CD4-positive, CD25-positive, alpha-beta regulatory T cell (primary cell): ENCODE measurements at regions not wholly inside any gene's neighbourhood (a gene's known extent, or its start where the extent isn't known, plus 50 kb on each side); places are given as distances from the start of the nearest gene placed in this dataset.
"Not testable (repeated sequence)": the region's sequence is repeated elsewhere in the genome, so short reads cannot be mapped to it uniquely, and the experiment has no call there.

Experiments used
- ATAC-seq, 2 donors: fragments of 150-1000 bp; cut with Tn5 transposase; one replicate each; pipeline ENCODE4 v1.10.0; 2021; ENCODE audit warnings: low read depth in 2 of 2, moderate number of reproducible peaks in 2 of 2, moderate library complexity in 1 of 2
- DNase-seq, 3 donors: peaks; one replicate each; pipeline versions ENCODE4 v3.0.0 to v3.0.0-alpha.2; 2012 to 2022; ENCODE audit warnings: mixed read lengths in 1 of 3
- H3K27ac ChIP-seq: one replicate; pipeline ENCODE4 v1.7.0; 2013; ENCODE audit warnings: mild to moderate bottlenecking, low read length; ENCODE audit not compliant: insufficient read depth, poor library complexity, severe bottlenecking
- H3K27me3 ChIP-seq: one replicate; pipeline ENCODE4 v1.7.0; 2013; ENCODE audit warnings: low read length; ENCODE audit not compliant: control insufficient read depth, insufficient read depth
- H3K36me3 ChIP-seq: one replicate; pipeline ENCODE4 v1.7.0; 2013; ENCODE audit warnings: mild to moderate bottlenecking, low read length, moderate library complexity; ENCODE audit not compliant: control insufficient read depth, insufficient read depth
- H3K4me1 ChIP-seq: 2 replicates; pipeline ENCODE4 v1.7.0; 2013; ENCODE audit warnings: mild to moderate bottlenecking, low read length; ENCODE audit not compliant: insufficient read depth, control insufficient read depth, poor library complexity, severe bottlenecking
- H3K4me3 ChIP-seq: one replicate; pipeline ENCODE4 v1.7.0; 2013; ENCODE audit warnings: low read depth, mild to moderate bottlenecking, low read length, moderate library complexity
- H3K9me3 ChIP-seq, 2 experiments: 1 replicate in 1 of 2; 2 replicates in 1 of 2; pipeline ENCODE4 v1.7.0; 2013; ENCODE audit warnings: low read length in 2 of 2, mild to moderate bottlenecking in 1 of 2, moderate library complexity in 1 of 2; ENCODE audit not compliant: control insufficient read depth in 2 of 2
- H3K27ac Mint-ChIP-seq, 3 donors: one replicate each; pipeline ENCODE4 v1.8.0; 2020 to 2022; ENCODE audit warnings: mild to moderate bottlenecking in 3 of 3, mixed read lengths in 3 of 3, moderate library complexity in 2 of 3
- H3K27me3 Mint-ChIP-seq: one replicate; pipeline ENCODE4 v1.8.0; 2022; ENCODE audit warnings: mild to moderate bottlenecking, mixed read lengths
- H3K36me3 Mint-ChIP-seq: one replicate; pipeline ENCODE4 v1.8.0; 2020; ENCODE audit warnings: mixed read lengths
- H3K4me1 Mint-ChIP-seq, 4 donors: one replicate each; pipeline ENCODE4 v1.8.0; 2020 to 2022; ENCODE audit warnings: mixed read lengths in 4 of 4, mild to moderate bottlenecking in 1 of 4
- H3K4me3 Mint-ChIP-seq, 4 donors: one replicate each; pipeline ENCODE4 v1.8.0; 2020 to 2022; ENCODE audit warnings: mild to moderate bottlenecking in 4 of 4, mixed read lengths in 4 of 4, moderate library complexity in 3 of 4
- H3K9me3 Mint-ChIP-seq, 7 donors: one replicate each; pipeline ENCODE4 v1.8.0; 2020 to 2022; ENCODE audit warnings: mixed read lengths in 7 of 7, mild to moderate bottlenecking in 3 of 7, moderate library complexity in 2 of 7

GRCh38 chr4:188783606-188784160, 644.4 kb downstream of the TRIML1 start:
- ATAC-seq, result no peak
- no peaks in the 10 kb centered on the region for H3K4me1 ChIP-seq
- no peak overlapping the region for H3K27ac ChIP-seq
- Mint-ChIP-seq H3K36me3 (no peaks in the 10 kb centered on the region), H3K27me3 (no peaks in the 10 kb centered on the region), H3K27ac (peak overlapping the region in 1 of 3 donors; percentile 82), H3K4me1 (no peaks in the 10 kb centered on the region), H3K4me3 (no peak overlapping the region), H3K9me3 (peaks cover 0 to 13% (median 3%) of the 10 kb centered on the region in 7 donors)
- DNase-seq, result no peak
- no peaks in the 10 kb centered on the region for H3K27me3 ChIP-seq
- no peaks in the 10 kb centered on the region for H3K9me3 ChIP-seq
- H3K4me3 ChIP-seq, result no peak overlapping the region
- H3K36me3 ChIP-seq, result no peaks in the 10 kb centered on the region

DNA sequence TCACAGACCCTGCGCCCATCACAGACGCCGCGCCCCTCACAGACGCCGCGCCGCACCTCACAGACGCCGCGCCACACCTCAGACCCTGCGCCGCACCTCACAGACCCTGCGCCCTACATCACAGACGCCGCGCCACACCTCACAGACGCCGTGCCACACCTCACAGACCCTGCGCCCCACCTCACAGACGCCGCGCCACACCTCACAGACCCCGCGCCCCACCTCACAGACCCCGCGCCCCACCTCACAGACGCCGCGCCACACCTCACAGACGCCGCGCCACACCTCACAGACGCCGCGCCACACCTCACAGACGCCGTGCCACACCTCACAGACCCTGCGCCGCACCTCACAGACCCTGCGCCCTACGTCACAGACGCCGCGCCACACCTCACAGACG, 657.4 kb downstream of the TRIML1 start:
- DNase-seq, H3K4me3 Mint-ChIP-seq, H3K27ac ChIP-seq, H3K4me1 Mint-ChIP-seq, H3K27ac Mint-ChIP-seq, H3K4me3 ChIP-seq, ATAC-seq, H3K27me3 ChIP-seq, H3K36me3 Mint-ChIP-seq, H3K4me1 ChIP-seq, H3K36me3 ChIP-seq, H3K27me3 Mint-ChIP-seq: not testable (repeated sequence)
- H3K9me3 ChIP-seq, result peaks cover 5 to 12% of the 10 kb centered on the region in 2 experiments
- peaks cover 0 to 20% (median 4%) of the 10 kb centered on the region in 7 donors for H3K9me3 Mint-ChIP-seq

- H3K27me3 ChIP-seq, H3K27ac Mint-ChIP-seq, DNase-seq, ATAC-seq, H3K4me3 ChIP-seq, H3K4me3 Mint-ChIP-seq, H3K27me3 Mint-ChIP-seq, H3K4me1 Mint-ChIP-seq, H3K36me3 Mint-ChIP-seq, H3K27ac ChIP-seq, H3K4me1 ChIP-seq, H3K36me3 ChIP-seq: not testable (repeated sequence)
- peaks cover 0 to 20% (median 4%) of the 10 kb centered on the region in 7 donors for H3K9me3 Mint-ChIP-seq
- H3K9me3 ChIP-seq, result peaks cover 5 to 12% of the 10 kb centered on the region in 2 experiments
These were observed 657.8 kb downstream of the TRIML1 start for GRCh38 chr4:188797011-188797410.

DNA sequence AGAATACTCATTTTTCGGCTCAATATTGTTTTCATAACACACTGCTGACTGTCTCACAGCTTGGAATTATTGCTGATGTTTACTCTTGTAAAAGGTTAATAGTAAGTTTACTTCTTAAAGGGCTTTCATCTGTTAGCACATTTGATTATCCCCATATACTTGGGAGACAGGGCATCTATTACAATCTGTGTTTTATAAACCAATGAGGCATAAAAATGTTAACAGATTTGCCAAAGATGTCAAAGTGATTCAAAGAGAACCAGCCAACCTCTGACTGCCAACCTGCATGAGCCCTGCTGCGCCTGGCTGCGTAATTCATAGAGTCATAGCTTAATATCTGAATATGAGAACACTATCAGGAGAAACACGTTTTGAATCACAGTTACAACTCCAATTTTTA, 665.6 kb downstream of the TRIML1 start:
- Histone ChIP-seq H3K9me3 (peaks cover 2 to 5% of the 10 kb centered on the region in 2 experiments), H3K36me3 (no peaks in the 10 kb centered on the region), H3K27me3 (no peaks in the 10 kb centered on the region), H3K27ac (no peak overlapping the region), H3K4me3 (no peak overlapping the region), H3K4me1 (no peaks in the 10 kb centered on the region)
- no peaks in the 10 kb centered on the region for H3K4me1 Mint-ChIP-seq
- H3K36me3 Mint-ChIP-seq, result no peaks in the 10 kb centered on the region
- H3K27me3 Mint-ChIP-seq, result no peaks in the 10 kb centered on the region
- peaks cover 0 to 12% (median 5%) of the 10 kb centered on the region in 7 donors for H3K9me3 Mint-ChIP-seq
- no peak overlapping the region for H3K4me3 Mint-ChIP-seq
- ATAC-seq (no peak), DNase-seq (no peak)
- no peak overlapping the region for H3K27ac Mint-ChIP-seq

- Histone ChIP-seq H3K4me1 (no peaks in the 10 kb centered on the region), H3K27me3 (no peaks in the 10 kb centered on the region), H3K36me3 (no peaks in the 10 kb centered on the region), H3K27ac (no peak overlapping the region), H3K4me3 (no peak overlapping the region), H3K9me3 (no peaks in the 10 kb centered on the region)
- H3K36me3 Mint-ChIP-seq, result no peaks in the 10 kb centered on the region
- ATAC-seq (no peak), DNase-seq (no peak)
- H3K4me1 Mint-ChIP-seq, result no peaks in the 10 kb centered on the region
- no peak overlapping the region for H3K27ac Mint-ChIP-seq
- peaks cover 0 to 16% (median 3%) of the 10 kb centered on the region in 7 donors for H3K9me3 Mint-ChIP-seq
- H3K27me3 Mint-ChIP-seq, result no peaks in the 10 kb centered on the region
- H3K4me3 Mint-ChIP-seq, result no peak overlapping the region
These were observed 671.9 kb downstream of the TRIML1 start for GRCh38 chr4:188811121-188811520.

DNA sequence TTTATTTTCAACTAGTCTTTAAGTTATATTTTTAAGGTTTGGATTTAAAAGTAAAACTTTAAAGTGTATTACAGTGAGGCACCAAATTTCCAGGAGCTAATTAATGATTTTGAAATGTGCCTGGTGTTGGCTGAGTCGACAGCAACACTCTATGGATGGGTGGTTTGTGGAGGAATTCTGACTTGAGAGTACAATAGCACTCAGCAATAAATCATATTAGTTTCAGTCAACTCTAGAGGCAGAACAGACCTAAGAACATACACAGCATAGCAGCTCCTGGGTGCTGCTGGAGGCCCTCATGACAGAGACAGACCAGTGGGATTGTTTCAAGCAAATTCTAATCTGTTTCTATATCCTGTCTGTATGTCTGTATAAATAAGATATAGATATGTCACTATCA, 673.4 kb downstream of the TRIML1 start:
- H3K4me1 ChIP-seq, result no peaks in the 10 kb centered on the region

DNA sequence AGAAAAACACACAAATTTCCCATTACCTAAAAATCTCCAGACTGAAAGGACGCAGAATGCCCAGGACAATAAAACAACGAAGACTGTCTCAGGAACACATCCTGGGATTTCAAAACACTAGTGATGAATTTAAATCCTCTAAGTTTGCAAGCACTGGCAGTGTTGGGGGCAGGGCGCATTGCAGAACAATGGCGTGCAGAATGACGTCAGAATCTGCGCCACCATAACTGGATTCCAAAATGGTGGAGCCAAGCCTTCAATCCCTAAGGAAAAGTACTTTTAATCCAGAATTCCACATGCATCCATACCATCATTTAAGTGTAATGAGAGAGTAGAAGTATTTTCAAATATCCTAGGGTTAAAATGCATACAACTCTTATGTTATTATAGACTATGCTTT, 679.1 kb downstream of the TRIML1 start:
- Histone ChIP-seq H3K36me3 (no peaks in the 10 kb centered on the region), H3K27ac (no peak overlapping the region), H3K9me3 (peaks cover 0 to 10% of the 10 kb centered on the region in 2 experiments), H3K4me3 (no peak overlapping the region), H3K27me3 (no peaks in the 10 kb centered on the region), H3K4me1 (no peaks in the 10 kb centered on the region)
- H3K4me1 Mint-ChIP-seq, result no peaks in the 10 kb centered on the region
- H3K27ac Mint-ChIP-seq, result no peak overlapping the region
- DNase-seq (no peak), ATAC-seq (no peak)
- H3K9me3 Mint-ChIP-seq, result peaks cover 0 to 10% (median 5%) of the 10 kb centered on the region in 7 donors
- H3K27me3 Mint-ChIP-seq, result no peaks in the 10 kb centered on the region
- no peaks in the 10 kb centered on the region for H3K36me3 Mint-ChIP-seq
- no peak overlapping the region for H3K4me3 Mint-ChIP-seq

More for the DNA sequence above, 673.4 kb downstream of the TRIML1 start:
- peaks cover 0 to 15% (median 5%) of the 10 kb centered on the region in 7 donors for H3K9me3 Mint-ChIP-seq
- H3K27ac ChIP-seq, result no peak overlapping the region
- no peaks in the 10 kb centered on the region for H3K27me3 ChIP-seq
- no peaks in the 10 kb centered on the region for H3K27me3 Mint-ChIP-seq
- H3K4me3 Mint-ChIP-seq, result no peak overlapping the region
- H3K36me3 ChIP-seq, result no peaks in the 10 kb centered on the region
- no peak overlapping the region for H3K27ac Mint-ChIP-seq
- ATAC-seq (no peak), DNase-seq (no peak)
- no peaks in the 10 kb centered on the region for H3K9me3 ChIP-seq
- no peaks in the 10 kb centered on the region for H3K4me1 Mint-ChIP-seq
- H3K36me3 Mint-ChIP-seq, result no peaks in the 10 kb centered on the region
- H3K4me3 ChIP-seq, result no peak overlapping the region

DNA sequence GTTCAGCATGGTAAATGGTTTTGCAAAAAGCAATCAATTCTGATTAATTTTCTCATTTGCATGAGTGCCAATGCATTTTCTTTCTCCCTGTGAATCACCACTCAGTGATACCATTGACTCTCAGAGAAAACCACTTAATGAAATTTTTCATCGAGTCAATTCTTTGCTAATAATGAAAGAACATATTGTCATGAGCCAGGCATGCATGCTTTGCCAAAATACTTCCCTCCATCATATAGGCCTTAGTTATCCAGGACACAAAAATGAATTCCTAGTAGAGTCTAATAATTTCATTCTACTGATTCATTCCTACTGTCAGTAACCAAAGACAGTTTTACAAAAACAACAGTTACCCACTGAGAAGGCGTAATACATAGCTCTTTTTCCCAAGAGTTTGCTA, 680.0 kb downstream of the TRIML1 start:
- H3K27me3 Mint-ChIP-seq, result no peaks in the 10 kb centered on the region
- DNase-seq, result no peak
- Histone ChIP-seq H3K27me3 (no peaks in the 10 kb centered on the region), H3K36me3 (no peaks in the 10 kb centered on the region), H3K4me1 (no peaks in the 10 kb centered on the region), H3K27ac (no peak overlapping the region), H3K4me3 (no peak overlapping the region), H3K9me3 (peaks cover 0 to 10% of the 10 kb centered on the region in 2 experiments)
- H3K9me3 Mint-ChIP-seq, result peaks cover 0 to 9% (median 5%) of the 10 kb centered on the region in 7 donors
- no peaks in the 10 kb centered on the region for H3K36me3 Mint-ChIP-seq
- no peak for ATAC-seq
- no peaks in the 10 kb centered on the region for H3K4me1 Mint-ChIP-seq
- no peak overlapping the region for H3K4me3 Mint-ChIP-seq
- no peak overlapping the region for H3K27ac Mint-ChIP-seq
